ENCODE measurements at regions not wholly inside any gene's neighbourhood (a gene's known extent, or its start where the extent isn't known, plus 50 kb on each side); places are given as distances from the start of the nearest gene placed in this dataset.

GRCh38 chr10:125567529-125567928 is 115.4 kb downstream of the TEX36 start:
- H3K9ac ChIP-seq (ENCODE audit: low read depth, low read length) = no peak overlapping the region
- no peaks in the 10 kb centered on the region for H3K4me1 ChIP-seq (ENCODE audit: insufficient read depth, low read length)
- H3K27me3 ChIP-seq (ENCODE audit: insufficient read depth, low read length) = no peaks in the 10 kb centered on the region
- H3K4me3 ChIP-seq (ENCODE audit: low read length) = no peak overlapping the region
- 0 out of 2 replicates have a peak, but pooled peaks cover 4% of the 10 kb centered on the region for H3K9me3 ChIP-seq (ENCODE audit: insufficient read depth, low read depth, low read length)
- H3K27ac ChIP-seq (ENCODE audit: low read length) = no peak overlapping the region
- H3K36me3 ChIP-seq (ENCODE audit: insufficient read depth, low read depth, low read length) = no peaks in the 10 kb centered on the region

GRCh38 chr10:125565046-125565445 is 117.9 kb downstream of the TEX36 start:
- H3K27me3 ChIP-seq (ENCODE audit: insufficient read depth, low read length) = no peaks in the 10 kb centered on the region
- no peaks in the 10 kb centered on the region for H3K4me1 ChIP-seq (ENCODE audit: insufficient read depth, low read length)
- H3K4me3 ChIP-seq (ENCODE audit: low read length) = no peak overlapping the region
- no peaks in the 10 kb centered on the region for H3K36me3 ChIP-seq (ENCODE audit: insufficient read depth, low read depth, low read length)
- no peak overlapping the region for H3K27ac ChIP-seq (ENCODE audit: low read length)
- 0 out of 2 replicates have a peak, but pooled peaks cover 4% of the 10 kb centered on the region for H3K9me3 ChIP-seq (ENCODE audit: insufficient read depth, low read depth, low read length)
- no peak overlapping the region for H3K9ac ChIP-seq (ENCODE audit: low read depth, low read length)

GRCh38 chr10:125564570-125564969 is 118.4 kb downstream of the TEX36 start:
- Histone ChIP-seq H3K4me1 (ENCODE audit: insufficient read depth, low read length) (no peaks in the 10 kb centered on the region), H3K4me3 (ENCODE audit: low read length) (no peak overlapping the region), H3K9ac (ENCODE audit: low read depth, low read length) (no peak overlapping the region)

GRCh38 chr10:125562737-125563136 is 120.2 kb downstream of the TEX36 start:
- H3K36me3 ChIP-seq (ENCODE audit: insufficient read depth, low read depth, low read length) = no peaks in the 10 kb centered on the region
- 0 out of 2 replicates have a peak, but pooled peaks cover 4% of the 10 kb centered on the region for H3K9me3 ChIP-seq (ENCODE audit: insufficient read depth, low read depth, low read length)
- H3K27ac ChIP-seq (ENCODE audit: low read length) = no peak overlapping the region
- no peak overlapping the region for H3K4me3 ChIP-seq (ENCODE audit: low read length)
- H3K9ac ChIP-seq (ENCODE audit: low read depth, low read length) = no peak overlapping the region
- no peaks in the 10 kb centered on the region for H3K27me3 ChIP-seq (ENCODE audit: insufficient read depth, low read length)
- H3K4me1 ChIP-seq (ENCODE audit: insufficient read depth, low read length) = no peaks in the 10 kb centered on the region

More at GRCh38 chr10:125564570-125564969, 118.4 kb downstream of the TEX36 start:
- no peaks in the 10 kb centered on the region for H3K36me3 ChIP-seq (ENCODE audit: insufficient read depth, low read depth, low read length)
- H3K27me3 ChIP-seq (ENCODE audit: insufficient read depth, low read length) = no peaks in the 10 kb centered on the region
- H3K9me3 ChIP-seq (ENCODE audit: insufficient read depth, low read depth, low read length) = 0 out of 2 replicates have a peak, but pooled peaks cover 4% of the 10 kb centered on the region
- H3K27ac ChIP-seq (ENCODE audit: low read length) = no peak overlapping the region

GRCh38 chr10:125560947-125561346 is 122.0 kb downstream of the TEX36 start:
- no peak overlapping the region for H3K9ac ChIP-seq (ENCODE audit: low read depth, low read length)
- no peak overlapping the region for H3K27ac ChIP-seq (ENCODE audit: low read length)
- no peaks in the 10 kb centered on the region for H3K4me1 ChIP-seq (ENCODE audit: insufficient read depth, low read length)
- 0 out of 2 replicates have a peak, but pooled peaks cover 4% of the 10 kb centered on the region for H3K9me3 ChIP-seq (ENCODE audit: insufficient read depth, low read depth, low read length)
- H3K36me3 ChIP-seq (ENCODE audit: insufficient read depth, low read depth, low read length) = no peaks in the 10 kb centered on the region
- H3K27me3 ChIP-seq (ENCODE audit: insufficient read depth, low read length) = no peaks in the 10 kb centered on the region
- H3K4me3 ChIP-seq (ENCODE audit: low read length) = no peak overlapping the region

- 0 out of 2 replicates have a peak, but pooled peaks cover 4% of the 10 kb centered on the region for H3K9me3 ChIP-seq (ENCODE audit: insufficient read depth, low read depth, low read length)
- no peak overlapping the region for H3K4me3 ChIP-seq (ENCODE audit: low read length)
- H3K27ac ChIP-seq (ENCODE audit: low read length) = no peak overlapping the region
- H3K4me1 ChIP-seq (ENCODE audit: insufficient read depth, low read length) = no peaks in the 10 kb centered on the region
- no peaks in the 10 kb centered on the region for H3K36me3 ChIP-seq (ENCODE audit: insufficient read depth, low read depth, low read length)
- no peak overlapping the region for H3K9ac ChIP-seq (ENCODE audit: low read depth, low read length)
- 0 out of 2 replicates have a peak, but pooled peaks cover 4% of the 10 kb centered on the region for H3K27me3 ChIP-seq (ENCODE audit: insufficient read depth, low read length)
These were observed 123.8 kb downstream of the TEX36 start for GRCh38 chr10:125559210-125559609.

- Histone ChIP-seq H3K4me1 (ENCODE audit: insufficient read depth, low read length) (no peaks in the 10 kb centered on the region), H3K27me3 (ENCODE audit: insufficient read depth, low read length) (0 out of 2 replicates have a peak, but pooled peaks cover 4% of the 10 kb centered on the region), H3K9ac (ENCODE audit: low read depth, low read length) (no peak overlapping the region), H3K4me3 (ENCODE audit: low read length) (no peak overlapping the region), H3K27ac (ENCODE audit: low read length) (no peak overlapping the region), H3K9me3 (ENCODE audit: insufficient read depth, low read depth, low read length) (0 out of 2 replicates have a peak, but pooled peaks cover under 1% of the 10 kb centered on the region), H3K36me3 (ENCODE audit: insufficient read depth, low read depth, low read length) (no peaks in the 10 kb centered on the region)
These were observed 125.0 kb downstream of the TEX36 start for GRCh38 chr10:125557801-125558505.

GRCh38 chr10:125557311-125557710 is 125.7 kb downstream of the TEX36 start:
- Histone ChIP-seq H3K27ac (ENCODE audit: low read length) (no peak overlapping the region), H3K36me3 (ENCODE audit: insufficient read depth, low read depth, low read length) (no peaks in the 10 kb centered on the region), H3K9ac (ENCODE audit: low read depth, low read length) (no peak overlapping the region), H3K4me3 (ENCODE audit: low read length) (no peak overlapping the region), H3K4me1 (ENCODE audit: insufficient read depth, low read length) (no peaks in the 10 kb centered on the region), H3K27me3 (ENCODE audit: insufficient read depth, low read length) (0 out of 2 replicates have a peak, but pooled peaks cover 4% of the 10 kb centered on the region), H3K9me3 (ENCODE audit: insufficient read depth, low read depth, low read length) (peaks cover 6% of the 10 kb centered on the region)

GRCh38 chr10:125556882-125557281 is 126.1 kb downstream of the TEX36 start:
- H3K4me1 ChIP-seq (ENCODE audit: insufficient read depth, low read length) = no peaks in the 10 kb centered on the region
- peaks cover 6% of the 10 kb centered on the region for H3K9me3 ChIP-seq (ENCODE audit: insufficient read depth, low read depth, low read length)
- H3K9ac ChIP-seq (ENCODE audit: low read depth, low read length) = no peak overlapping the region
- no peak overlapping the region for H3K4me3 ChIP-seq (ENCODE audit: low read length)
- H3K36me3 ChIP-seq (ENCODE audit: insufficient read depth, low read depth, low read length) = no peaks in the 10 kb centered on the region
- 0 out of 2 replicates have a peak, but pooled peaks cover 4% of the 10 kb centered on the region for H3K27me3 ChIP-seq (ENCODE audit: insufficient read depth, low read length)
- H3K27ac ChIP-seq (ENCODE audit: low read length) = no peak overlapping the region

GRCh38 chr10:125555743-125556142 is 127.2 kb downstream of the TEX36 start:
- 0 out of 2 replicates have a peak, but pooled peaks cover 4% of the 10 kb centered on the region for H3K27me3 ChIP-seq (ENCODE audit: insufficient read depth, low read length)
- H3K27ac ChIP-seq (ENCODE audit: low read length) = no peak overlapping the region

GRCh38 chr10:125555267-125555666 is 127.7 kb downstream of the TEX36 start:
- Histone ChIP-seq H3K27me3 (ENCODE audit: insufficient read depth, low read length) (0 out of 2 replicates have a peak, but pooled peaks cover 4% of the 10 kb centered on the region), H3K27ac (ENCODE audit: low read length) (no peak overlapping the region), H3K4me1 (ENCODE audit: insufficient read depth, low read length) (no peaks in the 10 kb centered on the region), H3K9me3 (ENCODE audit: insufficient read depth, low read depth, low read length) (peaks cover 6% of the 10 kb centered on the region), H3K36me3 (ENCODE audit: insufficient read depth, low read depth, low read length) (no peaks in the 10 kb centered on the region), H3K4me3 (ENCODE audit: low read length) (no peak overlapping the region), H3K9ac (ENCODE audit: low read depth, low read length) (no peak overlapping the region)

More at GRCh38 chr10:125555743-125556142, 127.2 kb downstream of the TEX36 start:
- Histone ChIP-seq H3K36me3 (ENCODE audit: insufficient read depth, low read depth, low read length) (no peaks in the 10 kb centered on the region), H3K4me1 (ENCODE audit: insufficient read depth, low read length) (no peaks in the 10 kb centered on the region), H3K9me3 (ENCODE audit: insufficient read depth, low read depth, low read length) (peaks cover 6% of the 10 kb centered on the region), H3K9ac (ENCODE audit: low read depth, low read length) (no peak overlapping the region), H3K4me3 (ENCODE audit: low read length) (no peak overlapping the region)

GRCh38 chr10:125554753-125555152 is 128.2 kb downstream of the TEX36 start:
- peaks cover 6% of the 10 kb centered on the region for H3K9me3 ChIP-seq (ENCODE audit: insufficient read depth, low read depth, low read length)
- no peaks in the 10 kb centered on the region for H3K4me1 ChIP-seq (ENCODE audit: insufficient read depth, low read length)
- 0 out of 2 replicates have a peak, but pooled peaks cover 4% of the 10 kb centered on the region for H3K27me3 ChIP-seq (ENCODE audit: insufficient read depth, low read length)
- H3K36me3 ChIP-seq (ENCODE audit: insufficient read depth, low read depth, low read length) = no peaks in the 10 kb centered on the region
- no peak overlapping the region for H3K27ac ChIP-seq (ENCODE audit: low read length)
- no peak overlapping the region for H3K4me3 ChIP-seq (ENCODE audit: low read length)
- no peak overlapping the region for H3K9ac ChIP-seq (ENCODE audit: low read depth, low read length)

Data from iPS-20b (cell line).